Naive thymus-derived CD4-positive, alpha-beta T cell (primary cell): ENCODE measurements at regions not wholly inside any gene's neighbourhood (a gene's known extent, or its start where the extent isn't known, plus 50 kb on each side); places are given as distances from the start of the nearest gene placed in this dataset.

Source experiments
- ATAC-seq: fragments of 150-1000 bp; cut with Tn5 transposase; 2 replicates; pipeline ENCODE4 v1.10.0; 2021; ENCODE audit warnings: mild to moderate bottlenecking, moderate library complexity
- CTCF ChIA-PET: fragments of 350-600 bp; sonication (Branson Sonifier 250); formaldehyde crosslinking; loops from one replicate; lab custom pipeline; 2021; ENCODE audit warnings: antibody characterized with exemption; lab: Charles Lee
- POLR2A ChIA-PET: fragments of 350-600 bp; sonication (Branson Sonifier 250); formaldehyde crosslinking; loops from one replicate; lab custom pipeline; 2021; ENCODE audit warnings: antibody characterized with exemption, inconsistent platforms; lab: Charles Lee
- DNase-seq, 9 donors: peaks; one replicate each; pipeline versions ENCODE4 v3.0.0 to v3.0.0-alpha.2; 2020 to 2022; ENCODE audit warnings: mixed read lengths in 1 of 9
- H3K27ac ChIP-seq: one replicate; pipeline ENCODE4 v1.7.0; 2013; ENCODE audit warnings: mild to moderate bottlenecking, low read depth, low read length, moderate library complexity
- H3K27me3 ChIP-seq, 2 donors: one replicate each; pipeline ENCODE4 v1.7.0; 2013; ENCODE audit warnings: low read length in 2 of 2, mild to moderate bottlenecking in 2 of 2, moderate library complexity in 2 of 2; ENCODE audit not compliant: control insufficient read depth in 2 of 2, insufficient read depth in 2 of 2
- H3K36me3 ChIP-seq, 3 experiments: 1 replicate in 2 of 3; 2 replicates in 1 of 3; pipeline ENCODE4 v1.7.0; 2013; ENCODE audit warnings: low read length in 3 of 3, mild to moderate bottlenecking in 3 of 3, moderate library complexity in 1 of 3; ENCODE audit not compliant: insufficient read depth in 3 of 3, control insufficient read depth in 2 of 3
- H3K4me1 ChIP-seq, 2 donors: one replicate each; pipeline ENCODE4 v1.7.0; 2013; ENCODE audit warnings: low read length in 2 of 2, mild to moderate bottlenecking in 2 of 2, moderate library complexity in 1 of 2; ENCODE audit not compliant: control insufficient read depth in 2 of 2, insufficient read depth in 2 of 2
- H3K4me3 ChIP-seq: 2 replicates; pipeline ENCODE4 v1.7.0; 2013; ENCODE audit warnings: mild to moderate bottlenecking, low read length
- H3K9me3 ChIP-seq, 3 experiments: 1 replicate in 2 of 3; 2 replicates in 1 of 3; pipeline ENCODE4 v1.7.0; 2013; ENCODE audit warnings: low read length in 3 of 3; ENCODE audit not compliant: control insufficient read depth in 2 of 3
- H3K27ac Mint-ChIP-seq, 9 donors: one replicate each; pipeline ENCODE4 v1.8.0; 2020 to 2022; ENCODE audit warnings: mixed read lengths in 9 of 9, mild to moderate bottlenecking in 8 of 9, moderate library complexity in 5 of 9, inconsistent platforms in 2 of 9
- H3K27me3 Mint-ChIP-seq, 5 donors: one replicate each; pipeline ENCODE4 v1.8.0; 2021 to 2022; ENCODE audit warnings: mixed read lengths in 5 of 5, mild to moderate bottlenecking in 1 of 5
- H3K36me3 Mint-ChIP-seq, 5 donors: one replicate each; pipeline ENCODE4 v1.8.0; 2020 to 2022; ENCODE audit warnings: mixed read lengths in 5 of 5, mild to moderate bottlenecking in 3 of 5, inconsistent platforms in 1 of 5
- H3K4me1 Mint-ChIP-seq, 7 donors: one replicate each; pipeline ENCODE4 v1.8.0; 2020 to 2022; ENCODE audit warnings: mixed read lengths in 7 of 7, mild to moderate bottlenecking in 3 of 7, inconsistent platforms in 1 of 7
- H3K4me3 Mint-ChIP-seq, 10 donors: one replicate each; pipeline ENCODE4 v1.8.0; 2020 to 2022; ENCODE audit warnings: mild to moderate bottlenecking in 10 of 10, mixed read lengths in 10 of 10, moderate library complexity in 6 of 10, inconsistent platforms in 2 of 10
- H3K9me3 Mint-ChIP-seq, 11 donors: one replicate each; pipeline ENCODE4 v1.8.0; 2020 to 2022; ENCODE audit warnings: mixed read lengths in 11 of 11, mild to moderate bottlenecking in 4 of 11, inconsistent platforms in 1 of 11, moderate library complexity in 1 of 11
- intact Hi-C, 2 donors: fragments of 100-400 bp; cut with micrococcal nuclease; formaldehyde crosslinking; loops; one replicate each; pipeline ENCODE4 v1.15.1; 2023

DNA sequence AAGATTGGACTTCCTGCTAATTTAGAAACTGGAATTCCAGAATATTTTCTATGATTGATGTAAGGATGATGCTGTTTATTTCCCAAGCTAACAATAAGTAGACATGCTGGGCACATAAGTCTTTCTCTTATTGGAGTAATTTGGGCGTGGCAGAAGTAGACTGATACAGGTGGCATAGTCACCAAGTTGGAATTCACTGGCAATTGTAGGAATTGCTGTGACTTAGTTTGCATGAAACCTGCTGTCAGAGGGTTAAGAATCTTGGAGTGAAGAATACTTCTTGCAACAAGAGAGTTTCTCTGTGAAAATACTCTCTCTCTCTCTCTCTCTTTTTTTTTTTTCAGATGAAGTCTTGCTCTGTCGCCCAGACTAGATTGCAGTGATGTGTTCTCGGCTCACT is 569.7 kb downstream of the REEP3 start:
- H3K27me3 Mint-ChIP-seq: no peaks in the 10 kb centered on the region
- ATAC-seq: no peak
- Histone ChIP-seq H3K9me3 (no peaks in the 10 kb centered on the region), H3K27me3 (no peaks in the 10 kb centered on the region), H3K36me3 (no peaks in the 10 kb centered on the region), H3K27ac (no peak overlapping the region), H3K4me3 (no peak overlapping the region), H3K4me1 (no peaks in the 10 kb centered on the region)
- intact Hi-C loops: no loop called here
- no peak for DNase-seq
- no peak overlapping the region for H3K4me3 Mint-ChIP-seq
- H3K4me1 Mint-ChIP-seq: no peaks in the 10 kb centered on the region
- H3K9me3 Mint-ChIP-seq: no peaks in the 10 kb centered on the region
- H3K36me3 Mint-ChIP-seq: no peaks in the 10 kb centered on the region
- CTCF ChIA-PET: no interaction called here
- POLR2A ChIA-PET: no interaction called here
- H3K27ac Mint-ChIP-seq: no peak overlapping the region

DNA sequence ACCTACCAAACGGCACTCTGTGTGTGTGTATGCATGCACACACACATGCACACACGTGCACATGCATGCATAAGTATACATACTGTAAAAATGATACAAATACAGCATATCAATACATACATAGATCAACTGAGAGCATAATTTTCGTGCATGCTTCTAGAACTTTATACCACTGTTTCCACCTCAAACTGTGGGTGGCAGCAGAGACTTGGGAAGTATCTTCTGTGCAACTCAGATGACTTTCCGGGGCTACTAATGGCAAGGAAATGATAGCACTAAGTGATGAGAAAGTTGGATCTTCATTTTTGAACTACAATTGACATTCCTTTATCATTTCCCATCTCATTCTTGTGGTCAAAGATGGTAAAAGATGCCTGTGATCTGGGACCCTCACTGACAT is 570.7 kb downstream of the REEP3 start:
- POLR2A ChIA-PET: no interaction called here
- CTCF ChIA-PET: no interaction called here
- Mint-ChIP-seq H3K27ac (no peak overlapping the region), H3K9me3 (no peaks in the 10 kb centered on the region), H3K4me1 (no peaks in the 10 kb centered on the region), H3K27me3 (no peaks in the 10 kb centered on the region), H3K36me3 (no peaks in the 10 kb centered on the region), H3K4me3 (no peak overlapping the region)
- Histone ChIP-seq H3K36me3 (no peaks in the 10 kb centered on the region), H3K4me3 (no peak overlapping the region), H3K9me3 (no peaks in the 10 kb centered on the region), H3K27me3 (no peaks in the 10 kb centered on the region), H3K27ac (no peak overlapping the region), H3K4me1 (no peaks in the 10 kb centered on the region)
- no peak for ATAC-seq
- no peak for DNase-seq
- intact Hi-C loops: no loop called here

DNA sequence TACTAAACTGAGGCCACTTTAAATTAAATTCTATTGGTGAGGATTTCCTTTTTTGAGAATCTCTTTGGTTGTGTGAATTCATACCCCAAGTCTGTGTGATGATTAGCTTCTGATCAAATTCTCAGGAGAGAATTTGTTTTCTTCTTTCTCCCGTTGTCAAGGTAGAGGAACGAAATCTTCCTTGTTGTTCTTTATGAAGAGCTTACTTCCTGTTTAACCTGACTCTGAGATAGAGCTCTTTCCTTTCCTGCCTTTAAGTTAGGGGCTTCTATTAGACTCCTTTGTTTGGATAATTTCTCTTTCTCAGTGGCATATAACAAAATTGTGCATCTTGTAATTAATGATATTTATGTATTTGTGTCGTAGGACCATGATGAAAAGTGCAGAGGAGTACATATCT is 572.1 kb downstream of the REEP3 start:
- Mint-ChIP-seq H3K4me3 (no peak overlapping the region), H3K9me3 (no peaks in the 10 kb centered on the region), H3K27me3 (no peaks in the 10 kb centered on the region), H3K4me1 (no peaks in the 10 kb centered on the region), H3K27ac (no peak overlapping the region), H3K36me3 (no peaks in the 10 kb centered on the region)
- ATAC-seq (no peak), DNase-seq (no peak)
- no peak overlapping the region for H3K4me3 ChIP-seq
- ChIA-PET POLR2A (no interaction called here), CTCF (no interaction called here)
- intact Hi-C loops: no loop called here
- no peaks in the 10 kb centered on the region for H3K27me3 ChIP-seq
- no peaks in the 10 kb centered on the region for H3K36me3 ChIP-seq
- H3K27ac ChIP-seq: no peak overlapping the region
- no peaks in the 10 kb centered on the region for H3K4me1 ChIP-seq
- no peaks in the 10 kb centered on the region for H3K9me3 ChIP-seq

DNA sequence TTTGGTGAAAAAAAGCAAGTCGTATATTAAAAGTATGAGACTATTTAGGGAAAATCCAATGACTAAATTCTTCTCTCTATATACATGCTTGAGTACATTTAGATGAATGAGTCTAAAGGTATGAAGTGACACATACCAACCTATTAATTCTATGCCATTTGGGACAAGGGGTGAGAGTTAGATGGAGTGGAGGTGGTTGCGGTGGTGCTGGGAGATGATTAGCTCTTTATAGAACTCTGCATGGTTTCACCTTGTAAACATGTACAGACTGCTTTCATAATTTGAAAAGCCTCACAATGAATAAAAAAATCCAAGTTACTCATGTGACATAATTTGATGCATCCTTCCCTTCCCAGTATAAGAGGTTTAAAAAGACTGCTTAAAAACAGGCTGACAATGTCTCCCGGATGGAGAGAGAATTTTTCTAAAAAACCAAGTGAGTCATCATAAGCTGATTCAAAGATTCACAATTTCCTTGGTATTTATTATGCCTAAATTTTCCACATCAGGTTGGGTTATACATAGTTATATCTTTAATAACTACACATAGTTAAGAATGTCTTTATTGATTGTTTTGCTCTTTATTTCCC is 572.8 kb downstream of the REEP3 start:
- CTCF ChIA-PET: no interaction called here
- ATAC-seq (no peak), DNase-seq (no peak)
- H3K9me3 ChIP-seq: no peaks in the 10 kb centered on the region
- H3K27me3 ChIP-seq: no peaks in the 10 kb centered on the region
- intact Hi-C loops: no loop called here
- Mint-ChIP-seq H3K4me3 (no peak overlapping the region), H3K9me3 (no peaks in the 10 kb centered on the region), H3K4me1 (no peaks in the 10 kb centered on the region), H3K27ac (no peak overlapping the region), H3K36me3 (no peaks in the 10 kb centered on the region), H3K27me3 (peaks cover 0 to under 1% (median 0%) of the 10 kb centered on the region in 5 donors)
- POLR2A ChIA-PET: no interaction called here
- H3K4me1 ChIP-seq: no peaks in the 10 kb centered on the region
- H3K27ac ChIP-seq: no peak overlapping the region
- H3K4me3 ChIP-seq: no peak overlapping the region
- H3K36me3 ChIP-seq: no peaks in the 10 kb centered on the region

DNA sequence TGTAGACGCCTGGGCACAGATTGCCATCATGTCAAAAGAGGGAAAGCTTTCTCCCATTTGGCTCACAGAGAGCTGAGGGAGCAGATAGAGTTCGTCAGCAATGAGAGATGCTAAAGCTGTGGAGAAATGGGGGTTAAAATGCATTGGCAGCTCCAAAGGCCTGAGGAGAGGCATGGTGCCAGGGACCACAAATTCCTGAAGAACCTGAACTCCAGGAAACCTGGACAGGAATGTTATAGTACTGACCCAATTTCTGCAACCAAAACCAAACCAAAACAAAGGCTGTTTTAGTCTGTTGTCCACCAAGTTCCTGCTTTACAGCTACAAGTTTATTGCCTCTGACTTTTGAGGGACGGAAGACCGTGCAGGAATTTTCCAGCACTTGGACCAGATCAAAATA is 575.7 kb downstream of the REEP3 start:
- Mint-ChIP-seq H3K36me3 (no peaks in the 10 kb centered on the region), H3K9me3 (no peaks in the 10 kb centered on the region), H3K4me3 (no peak overlapping the region), H3K27me3 (peaks cover 0 to 3% (median 0%) of the 10 kb centered on the region in 5 donors), H3K4me1 (no peaks in the 10 kb centered on the region), H3K27ac (no peak overlapping the region)
- ChIA-PET POLR2A (no interaction called here), CTCF (no interaction called here)
- Histone ChIP-seq H3K36me3 (no peaks in the 10 kb centered on the region), H3K9me3 (no peaks in the 10 kb centered on the region), H3K4me1 (no peaks in the 10 kb centered on the region), H3K27me3 (peaks cover 0 to 4% of the 10 kb centered on the region in 2 donors), H3K4me3 (no peak overlapping the region), H3K27ac (no peak overlapping the region)
- DNase-seq (no peak), ATAC-seq (no peak)
- intact Hi-C loops: no loop called here

DNA sequence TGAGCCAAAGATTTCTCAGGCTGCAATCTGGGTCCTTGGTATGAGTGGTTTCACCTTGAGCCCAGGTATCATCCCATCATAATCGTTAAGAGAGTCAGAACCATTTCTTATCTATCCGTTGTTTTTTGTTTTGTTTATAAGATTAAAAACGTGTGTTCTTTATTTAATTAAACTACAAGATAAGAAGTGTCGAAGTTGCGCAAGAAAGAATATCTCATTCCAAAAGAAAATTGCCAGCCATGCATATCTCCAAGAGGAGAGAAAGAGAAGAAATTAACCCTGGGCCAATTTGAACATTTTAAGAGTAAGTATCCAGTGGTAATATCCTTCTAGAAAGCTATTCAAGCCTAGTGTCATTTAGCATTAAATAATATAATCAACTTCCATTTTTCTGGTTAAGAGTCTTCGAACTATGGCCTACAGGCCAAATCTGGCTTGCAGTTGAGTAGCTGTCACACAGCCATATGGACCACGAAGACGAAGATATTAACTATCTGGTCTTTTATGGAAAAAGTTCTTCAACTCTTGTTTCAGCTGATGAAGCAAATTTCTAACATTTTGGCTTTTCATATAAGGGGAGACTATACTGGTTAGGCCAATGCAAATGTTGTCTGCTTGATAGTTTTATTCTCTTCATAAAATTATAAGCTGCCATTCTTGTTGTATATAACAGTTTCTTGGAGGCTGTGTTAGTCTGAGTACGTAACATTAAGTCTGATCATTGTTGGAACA is 576.4 kb downstream of the REEP3 start:
- H3K4me3 ChIP-seq: no peak overlapping the region
- DNase-seq (no peak), ATAC-seq (no peak)
- H3K4me1 ChIP-seq: no peaks in the 10 kb centered on the region
- Mint-ChIP-seq H3K9me3 (no peaks in the 10 kb centered on the region), H3K36me3 (no peaks in the 10 kb centered on the region), H3K27me3 (peaks cover 0 to 3% (median 0%) of the 10 kb centered on the region in 5 donors), H3K27ac (no peak overlapping the region), H3K4me3 (no peak overlapping the region), H3K4me1 (no peaks in the 10 kb centered on the region)
- ChIA-PET CTCF (no interaction called here), POLR2A (no interaction called here)
- intact Hi-C loops: no loop called here
- no peak overlapping the region for H3K27ac ChIP-seq
- no peaks in the 10 kb centered on the region for H3K9me3 ChIP-seq
- peaks cover 0 to 4% of the 10 kb centered on the region in 2 donors for H3K27me3 ChIP-seq
- no peaks in the 10 kb centered on the region for H3K36me3 ChIP-seq

DNA sequence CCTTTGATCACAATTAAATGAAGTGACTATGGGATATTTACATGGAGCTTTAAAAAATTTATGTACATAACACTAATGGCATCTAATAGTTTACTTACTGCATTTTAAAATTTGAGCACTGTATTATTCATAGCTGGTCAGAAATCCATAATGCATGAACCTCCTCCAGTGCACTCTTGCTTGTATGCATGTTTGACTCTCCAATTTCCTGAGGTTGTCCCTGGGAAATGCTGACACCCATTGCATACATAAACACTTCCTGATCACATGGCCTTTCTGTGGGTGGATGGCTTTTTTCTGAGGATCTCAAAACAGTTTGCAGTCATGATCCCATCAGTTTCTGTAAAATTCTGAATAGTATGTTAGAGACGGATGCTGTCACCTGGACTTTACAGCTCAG is 577.8 kb downstream of the REEP3 start:
- Histone ChIP-seq H3K4me1 (no peaks in the 10 kb centered on the region), H3K27ac (no peak overlapping the region), H3K27me3 (peaks cover 0 to 4% of the 10 kb centered on the region in 2 donors), H3K36me3 (no peaks in the 10 kb centered on the region), H3K9me3 (no peaks in the 10 kb centered on the region), H3K4me3 (no peak overlapping the region)
- ChIA-PET POLR2A (interaction anchor here (0.6 kb wide), 1 partner anchor 211 kb away, joined by 4 read pairs; no protein-coding TSS in a partner anchor), CTCF (no interaction called here)
- Mint-ChIP-seq H3K27ac (no peak overlapping the region), H3K36me3 (no peaks in the 10 kb centered on the region), H3K4me3 (no peak overlapping the region), H3K27me3 (peaks cover 0 to 3% (median 0%) of the 10 kb centered on the region in 5 donors), H3K9me3 (no peaks in the 10 kb centered on the region), H3K4me1 (no peaks in the 10 kb centered on the region)
- intact Hi-C loops: no loop called here
- ATAC-seq: no peak
- DNase-seq: no peak
